ENCODE measurements at regions not wholly inside any gene's neighbourhood (a gene's known extent, or its start where the extent isn't known, plus 50 kb on each side); places are given as distances from the start of the nearest gene placed in this dataset.

DNA sequence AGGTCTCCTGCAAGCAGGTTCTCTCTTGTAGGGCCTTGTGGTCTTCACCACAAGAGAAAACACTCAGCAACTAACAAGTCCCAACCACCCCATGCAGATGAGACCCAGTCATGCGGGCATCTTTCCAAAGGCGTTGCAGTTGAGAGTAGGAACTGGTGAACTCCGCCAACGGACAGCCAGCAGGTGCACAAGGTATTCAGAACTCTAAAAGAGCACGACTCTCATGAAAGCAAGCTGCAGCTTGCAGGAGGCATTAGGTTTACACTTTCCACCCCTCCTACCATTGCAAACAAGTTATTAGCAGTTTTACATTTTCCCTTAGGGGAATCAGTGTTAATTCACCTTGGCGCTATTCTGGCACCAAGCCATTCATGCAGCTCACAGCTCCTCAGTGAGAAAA lies 173.4 kb upstream of the KIT start:
- DNase-seq (ENCODE audit: low spot score) (no peak), ATAC-seq (ENCODE audit: low FRiP score) (no peak)
- TF ChIP-seq, protein P1, sequence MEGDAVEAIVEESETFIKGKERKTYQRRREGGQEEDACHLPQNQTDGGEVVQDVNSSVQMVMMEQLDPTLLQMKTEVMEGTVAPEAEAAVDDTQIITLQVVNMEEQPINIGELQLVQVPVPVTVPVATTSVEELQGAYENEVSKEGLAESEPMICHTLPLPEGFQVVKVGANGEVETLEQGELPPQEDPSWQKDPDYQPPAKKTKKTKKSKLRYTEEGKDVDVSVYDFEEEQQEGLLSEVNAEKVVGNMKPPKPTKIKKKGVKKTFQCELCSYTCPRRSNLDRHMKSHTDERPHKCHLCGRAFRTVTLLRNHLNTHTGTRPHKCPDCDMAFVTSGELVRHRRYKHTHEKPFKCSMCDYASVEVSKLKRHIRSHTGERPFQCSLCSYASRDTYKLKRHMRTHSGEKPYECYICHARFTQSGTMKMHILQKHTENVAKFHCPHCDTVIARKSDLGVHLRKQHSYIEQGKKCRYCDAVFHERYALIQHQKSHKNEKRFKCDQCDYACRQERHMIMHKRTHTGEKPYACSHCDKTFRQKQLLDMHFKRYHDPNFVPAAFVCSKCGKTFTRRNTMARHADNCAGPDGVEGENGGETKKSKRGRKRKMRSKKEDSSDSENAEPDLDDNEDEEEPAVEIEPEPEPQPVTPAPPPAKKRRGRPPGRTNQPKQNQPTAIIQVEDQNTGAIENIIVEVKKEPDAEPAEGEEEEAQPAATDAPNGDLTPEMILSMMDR (IDR thresholded peaks at IDR 0.05): no peak

DNA sequence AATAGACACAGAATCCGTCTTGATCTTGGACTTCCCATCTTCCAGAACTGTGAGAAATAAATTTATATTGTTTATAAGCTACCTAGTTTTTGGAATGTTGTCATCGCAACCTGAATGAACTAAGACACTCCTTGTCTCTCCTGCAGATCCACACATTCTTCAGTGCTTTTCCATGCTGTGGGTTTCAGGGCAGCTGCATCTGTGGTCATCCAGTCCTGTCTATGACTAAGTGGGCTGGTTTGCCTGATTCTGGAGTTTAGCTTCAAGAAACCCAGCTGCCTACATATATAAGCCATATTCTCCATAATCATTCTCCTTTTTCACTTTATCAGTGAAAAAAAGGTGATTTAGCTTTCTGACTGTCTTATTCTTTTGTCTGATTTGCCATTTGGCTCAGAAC lies 170.3 kb upstream of the KIT start:
- ATAC-seq (ENCODE audit: low FRiP score) (no peak), DNase-seq (ENCODE audit: low spot score) (no peak)
- TF ChIP-seq, protein P1 (IDR thresholded peaks at IDR 0.05): no peak

DNA sequence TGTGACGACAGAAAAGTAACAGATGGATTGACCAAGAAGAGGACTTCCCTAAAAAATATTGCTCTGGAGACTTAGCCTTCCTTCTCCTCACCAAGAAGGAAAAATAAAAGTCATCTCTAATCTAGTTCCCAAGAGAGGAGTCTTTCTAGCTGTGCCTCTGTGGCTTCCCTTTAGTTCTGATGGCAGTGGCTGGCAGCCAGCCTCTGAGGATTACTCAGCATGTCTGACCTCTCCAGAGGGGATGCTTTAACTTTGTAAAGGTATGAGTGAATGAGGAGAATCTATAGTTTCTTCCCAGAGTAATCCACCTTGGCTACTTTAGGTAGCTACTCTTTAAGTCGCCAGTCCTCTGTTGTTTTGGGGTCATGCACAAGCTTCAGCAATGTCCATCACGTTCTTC lies 163.9 kb upstream of the KIT start:
- DNase-seq (ENCODE audit: low spot score): no peak
- no peak for ATAC-seq (ENCODE audit: low FRiP score)
- TF ChIP-seq, protein P1 (IDR thresholded peaks at IDR 0.05): no peak

DNA sequence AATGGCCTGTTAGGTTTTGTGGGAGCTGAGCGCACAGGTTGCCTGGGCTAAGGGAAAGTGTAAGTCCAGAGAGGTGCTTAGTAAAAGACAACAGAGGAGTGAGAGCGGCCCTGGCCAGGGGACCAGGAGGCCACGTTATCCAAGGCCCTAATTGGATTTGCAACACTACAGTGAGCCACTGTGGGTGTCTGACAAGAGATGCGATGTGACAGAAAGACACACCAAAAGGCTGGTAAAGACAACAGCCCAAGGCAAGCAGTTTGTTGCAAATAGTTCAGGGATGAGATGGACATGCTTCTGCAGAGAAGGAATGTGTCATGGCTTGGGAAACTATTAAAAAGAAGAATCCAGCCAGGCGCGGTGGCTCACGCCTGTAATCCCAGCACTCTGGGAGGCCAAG lies 162.7 kb upstream of the KIT start:
- no peak for ATAC-seq (ENCODE audit: low FRiP score)
- no peak for DNase-seq (ENCODE audit: low spot score)
- TF ChIP-seq, protein P1 (IDR thresholded peaks at IDR 0.05): no peak

DNA sequence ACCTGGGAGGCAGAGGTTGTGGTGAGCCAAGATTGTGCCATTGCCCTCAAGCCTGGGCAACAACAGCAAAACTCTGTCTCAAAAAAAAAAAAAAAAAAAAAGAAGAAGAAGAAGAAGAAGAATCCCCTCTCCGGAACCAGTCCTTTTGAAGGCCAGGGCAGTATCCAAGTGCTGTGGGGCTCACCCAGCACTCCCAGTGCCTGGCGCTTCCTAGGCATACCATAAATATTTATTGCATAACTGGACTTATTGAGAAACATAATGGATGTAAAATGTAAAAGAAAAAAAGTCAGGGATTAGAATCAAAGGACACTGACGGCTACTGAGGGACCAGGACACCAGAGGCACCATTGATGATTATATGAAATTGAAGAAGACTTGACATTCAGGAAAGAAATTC lies 162.1 kb upstream of the KIT start:
- no peak for DNase-seq (ENCODE audit: low spot score)
- ATAC-seq (ENCODE audit: low FRiP score): no peak
- TF ChIP-seq, protein P1 (IDR thresholded peaks at IDR 0.05): no peak

DNA sequence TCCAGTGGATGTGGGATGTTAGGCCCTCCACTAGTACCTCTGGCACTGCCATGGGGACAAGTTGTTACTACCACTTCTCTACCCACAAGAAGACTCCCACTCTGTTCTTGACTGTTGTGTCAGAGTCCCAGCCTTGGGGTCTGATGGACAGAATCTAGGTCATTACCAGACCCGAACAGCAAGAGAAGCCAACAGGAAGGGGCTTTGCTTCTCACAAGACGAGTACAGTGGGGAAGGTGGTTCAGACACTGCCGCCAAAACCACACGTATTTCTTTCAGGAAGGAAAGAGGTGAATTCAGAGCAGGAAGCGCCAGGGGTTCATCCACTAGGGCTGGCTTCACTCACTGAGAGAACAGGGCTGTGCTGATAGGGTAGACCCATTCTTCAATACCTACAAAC lies 161.3 kb upstream of the KIT start:
- DNase-seq (ENCODE audit: low spot score) (no peak), ATAC-seq (ENCODE audit: low FRiP score) (no peak)
- TF ChIP-seq, protein P1 (IDR thresholded peaks at IDR 0.05): no peak

DNA sequence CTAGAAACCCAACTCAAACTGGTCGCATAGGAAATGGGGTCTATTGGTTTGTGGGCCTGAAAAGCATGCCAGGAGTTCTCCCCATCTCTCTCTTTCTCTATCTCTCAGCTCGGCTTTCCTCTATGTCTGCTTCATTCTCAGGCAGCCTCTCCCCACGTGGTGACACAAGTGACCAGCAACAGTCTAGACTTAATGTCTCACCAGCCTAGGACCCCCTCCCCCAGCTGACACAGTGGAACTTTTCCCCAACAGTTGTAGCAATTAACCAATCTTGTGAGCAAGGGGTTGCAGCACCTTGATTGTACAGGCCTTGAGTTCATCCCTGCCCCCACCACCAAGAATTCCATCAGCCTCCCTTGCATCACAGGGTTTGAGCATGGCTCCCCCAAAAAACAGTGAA lies 159.8 kb upstream of the KIT start:
- ATAC-seq (ENCODE audit: low FRiP score) (no peak), DNase-seq (ENCODE audit: low spot score) (no peak)
- TF ChIP-seq, protein P1 (IDR thresholded peaks at IDR 0.05): no peak
